HCT116 (cell line): ENCODE measurements at regions not wholly inside any gene's neighbourhood (a gene's known extent, or its start where the extent isn't known, plus 50 kb on each side); places are given as distances from the start of the nearest gene placed in this dataset.

Experiments used
- ATAC-seq: fragments of 200-7000 bp; cut with Tn5 transposase; 2 replicates; pipeline ENCODE4 v1.9.1; 2020; ENCODE audit warnings: mild to moderate bottlenecking, moderate library complexity
- BruUV-seq: library from RNA; stranded (reverse); fragments of 400-500 nt; replicated peaks from 2 replicates; lab custom pipeline; 2021; lab: Mats Ljungman, UMichigan
- CTCF ChIA-PET: fragments of 300-600 bp; sonication (Branson Sonifier 250); formaldehyde crosslinking; loops from one replicate; lab custom pipeline; 2021; ENCODE audit warnings: antibody characterized with exemption; lab: Charles Lee
- POLR2A ChIA-PET: fragments of 300-600, 350-600 bp; sonication (Branson Sonifier 250); formaldehyde crosslinking; loops from one replicate; lab custom pipeline; 2021; ENCODE audit warnings: antibody characterized with exemption; lab: Charles Lee
- RAD21 ChIA-PET, 2 experiments: fragments of 300-600 bp; sonication (Branson Sonifier 250); formaldehyde crosslinking; loops; one replicate each; lab custom pipeline; 2023; ENCODE audit warnings: low total read pairs in 2 of 2; ENCODE audit not compliant: uncharacterized antibody in 2 of 2, unreplicated experiment in 2 of 2, low non-redundant PET in 1 of 2; lab: Charles Lee
- DNase-seq: peaks from one replicate; pipeline ENCODE4 v3.0.0-alpha.2; 2010; ENCODE audit warnings: low read depth, low spot score
- H2AFZ ChIP-seq: fragments of 200-600 bp; shearing (Covaris generic), sonication (generic); 2 replicates; pipeline ENCODE4 v1.6.1; 2017; ENCODE audit warnings: low read depth, mixed run types, mixed read lengths, antibody characterized with exemption, low read length; ENCODE audit not compliant: poor library complexity, severe bottlenecking
- H3K27ac ChIP-seq: 2 replicates; pipeline ENCODE4 v1.5.1; 2012; ENCODE audit warnings: low read depth, low read length
- H3K27me3 ChIP-seq: fragments of 200-600 bp; sonication (generic); 2 replicates; pipeline ENCODE4 v1.6.1; 2016; ENCODE audit warnings: mixed run types, low read length, mixed read lengths; ENCODE audit not compliant: insufficient read depth
- H3K36me3 ChIP-seq, 2 experiments: fragments of 200-500 bp in 1 of 2; fragments of 200-600 bp in 1 of 2; sonication (Bioruptor generic) in 1 of 2; sonication (generic) in 1 of 2; 2 replicates each; pipeline versions ENCODE4 v1.5.1 to v1.6.1; 2014 to 2016; ENCODE audit warnings: low read length in 2 of 2, inconsistent platforms in 1 of 2, mixed read lengths in 1 of 2, mixed run types in 1 of 2; ENCODE audit not compliant: insufficient read depth in 2 of 2, control insufficient read depth in 1 of 2
- H3K4me1 ChIP-seq, 2 experiments: fragments of 200-600 bp in 1 of 2; sonication (generic) in 1 of 2; 2 replicates each; pipeline versions ENCODE4 v1.5.1 to v1.6.1; 2012 to 2017; ENCODE audit warnings: low read length in 2 of 2, inconsistent platforms in 1 of 2, mild to moderate bottlenecking in 1 of 2, mixed read lengths in 1 of 2, mixed run types in 1 of 2, moderate library complexity in 1 of 2; ENCODE audit not compliant: insufficient read depth in 2 of 2, control insufficient read depth in 1 of 2
- H3K4me2 ChIP-seq: fragments of 200-600 bp; sonication (generic); 2 replicates; pipeline ENCODE4 v1.6.1; 2017; ENCODE audit warnings: mixed run types, low read length, mixed read lengths
- H3K4me3 ChIP-seq, 2 experiments: fragments of 200-600 bp in 1 of 2; sonication (generic) in 1 of 2; replicated peaks in 1 of 2; 2 replicates each; pipeline ENCODE4 v1.5.1; 2011 to 2016; ENCODE audit warnings: low read length in 2 of 2, control low read depth in 1 of 2, low read depth in 1 of 2, mild to moderate bottlenecking in 1 of 2, mixed read lengths in 1 of 2, mixed run types in 1 of 2
- H3K79me2 ChIP-seq: fragments of 200-600 bp; sonication (generic); 2 replicates; pipeline ENCODE4 v1.6.1; 2017; ENCODE audit warnings: mild to moderate bottlenecking, mixed run types, low read length, moderate library complexity, mixed read lengths; ENCODE audit not compliant: insufficient read depth
- H3K9ac ChIP-seq: fragments of 200-600 bp; sonication (generic); 2 replicates; pipeline ENCODE4 v1.6.1; 2016; ENCODE audit warnings: low read length, mixed read lengths
- H3K9me2 ChIP-seq: fragments of 200-600 bp; sonication (generic), shearing (Covaris generic); 2 replicates; pipeline ENCODE4 v1.6.1; 2017; ENCODE audit warnings: mixed run types, mild to moderate bottlenecking, moderate library complexity; ENCODE audit not compliant: insufficient read depth
- H3K9me3 ChIP-seq, 2 experiments: fragments of 200-500 bp in 1 of 2; fragments of 200-600 bp in 1 of 2; sonication (Bioruptor generic) in 1 of 2; sonication (generic) in 1 of 2; 2 replicates each; pipeline ENCODE4 v1.6.1; 2014 to 2017; ENCODE audit warnings: low read length in 2 of 2, mixed read lengths in 2 of 2, inconsistent platforms in 1 of 2, low read depth in 1 of 2, mild to moderate bottlenecking in 1 of 2, mixed run types in 1 of 2, moderate library complexity in 1 of 2; ENCODE audit not compliant: control insufficient read depth in 1 of 2, insufficient read depth in 1 of 2
- H4K20me1 ChIP-seq: fragments of 200-600 bp; sonication (generic), shearing (Covaris generic); 2 replicates; pipeline ENCODE4 v1.6.1; 2017; ENCODE audit warnings: mixed run types, mild to moderate bottlenecking, moderate library complexity; ENCODE audit not compliant: insufficient read depth
- CBX3 ChIP-seq: IDR thresholded peaks from 2 replicates; pipeline ENCODE4 v1.6.1; 2012; ENCODE audit warnings: low read depth
- CTCF ChIP-seq, 3 experiments: fragments of 200-600 bp in 1 of 3; sonication (generic) in 1 of 3; IDR thresholded peaks in 2 of 3; conservative IDR thresholded peaks in 1 of 3; 2 replicates each; pipeline ENCODE4 v1.5.1; 2012 to 2017; ENCODE audit warnings: low read depth in 2 of 3, low read length in 2 of 3, antibody characterized with exemption in 1 of 3, borderline replicate concordance in 1 of 3, control low read depth in 1 of 3, mild to moderate bottlenecking in 1 of 3, mixed read lengths in 1 of 3, mixed run types in 1 of 3, moderate library complexity in 1 of 3; ENCODE audit not compliant: insufficient read depth in 1 of 3
- ELF1 ChIP-seq: IDR thresholded peaks from 2 replicates; pipeline ENCODE4 v1.6.1; 2012; ENCODE audit warnings: low read depth, borderline replicate concordance
- EZH2 ChIP-seq: fragments of 200-600 bp; sonication (generic); IDR thresholded peaks from 2 replicates; pipeline ENCODE4 v1.6.1; 2017; ENCODE audit warnings: antibody characterized with exemption, mixed run types
- SIN3A ChIP-seq: IDR thresholded peaks from 2 replicates; pipeline ENCODE4 v1.6.1; 2012; ENCODE audit warnings: low read depth
- ZBTB33 ChIP-seq: IDR thresholded peaks from 2 replicates; pipeline ENCODE4 v1.6.1; 2011; ENCODE audit warnings: mild to moderate bottlenecking, low read length, moderate library complexity; ENCODE audit not compliant: insufficient replicate concordance; ENCODE audit errors: extremely low read depth
- intact Hi-C: fragments of 100-400 bp; cut with micrococcal nuclease; formaldehyde crosslinking; loops from 2 replicates; pipeline ENCODE4 v1.10.0; 2022

GRCh38 chr11:90344546-90344945 is 121.7 kb upstream of the CHORDC1 start:
- no peak overlapping the region for H2AFZ ChIP-seq
- no peaks in the 10 kb centered on the region for H4K20me1 ChIP-seq
- H3K9ac ChIP-seq = no peak overlapping the region
- no peak overlapping the region for H3K27ac ChIP-seq
- POLR2A ChIA-PET = no interaction called here
- TF ChIP-seq ZBTB33 (no peak), ELF1 (no peak), CTCF (IDR thresholded peaks at IDR 0.05 in 2 of 3, conservative IDR thresholded peaks at IDR 0.05 in 1 of 3; ENCODE audit: borderline replicate concordance in 1 of 3, insufficient read depth in 1 of 3, low read depth in 2 of 3, low read length in 2 of 3) (no peak), EZH2 (no peak), CBX3 (no peak), SIN3A (no peak)
- H3K36me3 ChIP-seq = no peaks in the 10 kb centered on the region
- H3K9me3 ChIP-seq = no peaks in the 10 kb centered on the region
- ATAC-seq = no peak
- RAD21 ChIA-PET = no interaction called here
- no peak for DNase-seq
- no peaks in the 10 kb centered on the region for H3K4me1 ChIP-seq
- intact Hi-C loops = no loop called here
- no peak overlapping the region for H3K4me2 ChIP-seq
- H3K79me2 ChIP-seq = no peaks in the 10 kb centered on the region
- H3K27me3 ChIP-seq = no peaks in the 10 kb centered on the region
- no peaks in the 10 kb centered on the region for H3K9me2 ChIP-seq
- H3K4me3 ChIP-seq = no peak overlapping the region
- CTCF ChIA-PET = no interaction called here
- no TSS peak for BruUV-seq
